IMR-90 (cell line): ENCODE measurements at regions not wholly inside any gene's neighbourhood (a gene's known extent, or its start where the extent isn't known, plus 50 kb on each side); places are given as distances from the start of the nearest gene placed in this dataset.

ENCODE experiments used
- POLR2A ChIP-seq: IDR thresholded peaks from 2 replicates; pipeline ENCODE4 v1.6.1; 2012; ENCODE audit warnings: mild to moderate bottlenecking, low read depth, low read length
- RFX5 ChIP-seq: IDR thresholded peaks from 2 replicates; pipeline ENCODE4 v1.8.0; 2012; ENCODE audit warnings: low read depth, mild to moderate bottlenecking, low read length, moderate library complexity
- TF ChIP-seq, protein P1 (sequence below): conservative IDR thresholded peaks from 2 replicates; pipeline ENCODE4 v1.5.1; 2012; ENCODE audit warnings: mild to moderate bottlenecking, low read depth, low read length, improper control_type of control experiment

DNA sequence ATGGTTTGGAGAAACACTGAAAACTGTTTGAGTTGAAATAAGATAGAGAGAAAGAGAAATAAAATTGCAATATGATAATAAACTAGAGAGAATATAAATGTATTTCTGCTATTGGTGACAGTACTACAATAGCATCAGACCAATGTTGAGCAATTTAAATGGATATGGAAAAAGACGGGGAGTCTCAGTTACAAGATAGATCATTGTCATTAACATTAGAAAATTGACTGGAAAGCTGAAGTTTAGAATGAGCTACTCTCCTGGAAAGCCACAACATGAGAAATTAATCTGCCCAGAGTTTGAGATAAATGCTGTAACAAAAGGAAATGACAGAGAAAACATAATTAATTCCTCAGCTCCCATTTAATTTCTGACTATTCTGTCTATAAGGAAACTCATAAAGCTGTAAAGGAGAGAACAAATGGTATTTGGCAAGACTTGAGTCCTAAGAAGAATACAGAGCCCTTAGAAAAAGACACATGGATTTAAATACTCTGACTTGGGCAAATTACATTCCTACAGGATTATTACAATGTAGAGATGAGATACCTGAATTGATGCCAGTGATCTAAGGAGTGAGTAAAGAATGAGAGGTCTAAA is 624.5 kb upstream of the CHD1 start:
- TF ChIP-seq POLR2A = no peak
- no peak for TF ChIP-seq RFX5
- TF ChIP-seq, protein P1, sequence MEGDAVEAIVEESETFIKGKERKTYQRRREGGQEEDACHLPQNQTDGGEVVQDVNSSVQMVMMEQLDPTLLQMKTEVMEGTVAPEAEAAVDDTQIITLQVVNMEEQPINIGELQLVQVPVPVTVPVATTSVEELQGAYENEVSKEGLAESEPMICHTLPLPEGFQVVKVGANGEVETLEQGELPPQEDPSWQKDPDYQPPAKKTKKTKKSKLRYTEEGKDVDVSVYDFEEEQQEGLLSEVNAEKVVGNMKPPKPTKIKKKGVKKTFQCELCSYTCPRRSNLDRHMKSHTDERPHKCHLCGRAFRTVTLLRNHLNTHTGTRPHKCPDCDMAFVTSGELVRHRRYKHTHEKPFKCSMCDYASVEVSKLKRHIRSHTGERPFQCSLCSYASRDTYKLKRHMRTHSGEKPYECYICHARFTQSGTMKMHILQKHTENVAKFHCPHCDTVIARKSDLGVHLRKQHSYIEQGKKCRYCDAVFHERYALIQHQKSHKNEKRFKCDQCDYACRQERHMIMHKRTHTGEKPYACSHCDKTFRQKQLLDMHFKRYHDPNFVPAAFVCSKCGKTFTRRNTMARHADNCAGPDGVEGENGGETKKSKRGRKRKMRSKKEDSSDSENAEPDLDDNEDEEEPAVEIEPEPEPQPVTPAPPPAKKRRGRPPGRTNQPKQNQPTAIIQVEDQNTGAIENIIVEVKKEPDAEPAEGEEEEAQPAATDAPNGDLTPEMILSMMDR = no peak
